H7 (cell line): ENCODE measurements at regions not wholly inside any gene's neighbourhood (a gene's known extent, or its start where the extent isn't known, plus 50 kb on each side); places are given as distances from the start of the nearest gene placed in this dataset.
"Not testable (repeated sequence)": the region's sequence is repeated elsewhere in the genome, so short reads cannot be mapped to it uniquely, and the experiment has no call there.

ENCODE experiments used
- DNase-seq: peaks from one replicate; pipeline ENCODE4 v3.0.0; 2012
- H3K27me3 ChIP-seq: 2 replicates; pipeline ENCODE4 v1.6.0; 2011; ENCODE audit warnings: mild to moderate bottlenecking, low read length; ENCODE audit not compliant: control insufficient read depth, insufficient read depth
- H3K36me3 ChIP-seq: replicated peaks from 2 replicates; pipeline ENCODE4 v1.5.1; 2011; ENCODE audit warnings: low read length; ENCODE audit not compliant: control insufficient read depth, insufficient read depth
- H3K4me3 ChIP-seq: 2 replicates; pipeline ENCODE4 v1.5.1; 2011; ENCODE audit warnings: low read depth, mild to moderate bottlenecking, control low read depth, low read length, moderate library complexity; ENCODE audit not compliant: insufficient read depth

GRCh38 chr4:64105903-64106302, 303.3 kb downstream of the TECRL start:
- no peaks in the 10 kb centered on the region for H3K36me3 ChIP-seq
- H3K4me3 ChIP-seq = no peak overlapping the region
- DNase-seq = no peak
- H3K27me3 ChIP-seq = no peaks in the 10 kb centered on the region

- Histone ChIP-seq H3K4me3 (no peak overlapping the region), H3K27me3 (no peaks in the 10 kb centered on the region), H3K36me3 (no peaks in the 10 kb centered on the region)
- no peak for DNase-seq
These were observed 313.9 kb downstream of the TECRL start for GRCh38 chr4:64095398-64095797.

GRCh38 chr4:64079316-64079715, 329.9 kb downstream of the TECRL start:
- no peak for DNase-seq
- Histone ChIP-seq H3K36me3 (no peaks in the 10 kb centered on the region), H3K4me3 (no peak overlapping the region), H3K27me3 (no peaks in the 10 kb centered on the region)

GRCh38 chr4:64068096-64068495, 341.2 kb downstream of the TECRL start:
- Histone ChIP-seq H3K36me3 (no peaks in the 10 kb centered on the region), H3K27me3 (no peaks in the 10 kb centered on the region), H3K4me3 (no peak overlapping the region)
- DNase-seq = no peak

GRCh38 chr4:64062991-64063390, 346.3 kb downstream of the TECRL start:
- Histone ChIP-seq H3K36me3 (no peaks in the 10 kb centered on the region), H3K27me3 (no peaks in the 10 kb centered on the region), H3K4me3 (no peak overlapping the region)
- no peak for DNase-seq

GRCh38 chr4:64037033-64037432, 372.2 kb downstream of the TECRL start:
- not testable (repeated sequence) for H3K4me3 ChIP-seq, DNase-seq, H3K36me3 ChIP-seq, H3K27me3 ChIP-seq

- no peak for DNase-seq
- H3K27me3 ChIP-seq = no peaks in the 10 kb centered on the region
- H3K36me3 ChIP-seq = no peaks in the 10 kb centered on the region
- H3K4me3 ChIP-seq = no peak overlapping the region
These were observed 386.7 kb downstream of the TECRL start for GRCh38 chr4:64022560-64022959.

- H3K4me3 ChIP-seq = no peak overlapping the region
These were observed 392.4 kb downstream of the TECRL start for GRCh38 chr4:64016893-64017292.

GRCh38 chr4:64014647-64015046, 394.6 kb downstream of the TECRL start:
- no peak for DNase-seq
- no peaks in the 10 kb centered on the region for H3K27me3 ChIP-seq
- no peak overlapping the region for H3K4me3 ChIP-seq
- H3K36me3 ChIP-seq = no peaks in the 10 kb centered on the region

More at GRCh38 chr4:64016893-64017292, 392.4 kb downstream of the TECRL start:
- no peaks in the 10 kb centered on the region for H3K27me3 ChIP-seq
- H3K36me3 ChIP-seq = no peaks in the 10 kb centered on the region
- no peak for DNase-seq

GRCh38 chr4:64001229-64001898, 407.9 kb downstream of the TECRL start:
- no peaks in the 10 kb centered on the region for H3K36me3 ChIP-seq
- DNase-seq = no peak
- H3K27me3 ChIP-seq = no peaks in the 10 kb centered on the region
- no peak overlapping the region for H3K4me3 ChIP-seq

- no peak for DNase-seq
- Histone ChIP-seq H3K36me3 (no peaks in the 10 kb centered on the region), H3K4me3 (no peak overlapping the region), H3K27me3 (no peaks in the 10 kb centered on the region)
These were observed 409.0 kb downstream of the TECRL start for GRCh38 chr4:64000241-64000640.

- no peak overlapping the region for H3K4me3 ChIP-seq
- H3K36me3 ChIP-seq = no peaks in the 10 kb centered on the region
- DNase-seq = no peak
- H3K27me3 ChIP-seq = no peaks in the 10 kb centered on the region
These were observed 423.0 kb downstream of the TECRL start for GRCh38 chr4:63986253-63986652.

- no peak for DNase-seq
- H3K27me3 ChIP-seq = no peaks in the 10 kb centered on the region
- no peaks in the 10 kb centered on the region for H3K36me3 ChIP-seq
- H3K4me3 ChIP-seq = no peak overlapping the region
These were observed 426.0 kb downstream of the TECRL start for GRCh38 chr4:63983224-63983623.

GRCh38 chr4:63965875-63966274, 443.4 kb downstream of the TECRL start:
- no peaks in the 10 kb centered on the region for H3K36me3 ChIP-seq
- H3K27me3 ChIP-seq = no peaks in the 10 kb centered on the region
- DNase-seq = no peak
- H3K4me3 ChIP-seq = no peak overlapping the region

- H3K27me3 ChIP-seq, DNase-seq, H3K4me3 ChIP-seq, H3K36me3 ChIP-seq: not testable (repeated sequence)
These were observed 466.5 kb downstream of the TECRL start for GRCh38 chr4:63942706-63943286.
